ENCODE measurements at regions not wholly inside any gene's neighbourhood (a gene's known extent, or its start where the extent isn't known, plus 50 kb on each side); places are given as distances from the start of the nearest gene placed in this dataset.

DNA sequence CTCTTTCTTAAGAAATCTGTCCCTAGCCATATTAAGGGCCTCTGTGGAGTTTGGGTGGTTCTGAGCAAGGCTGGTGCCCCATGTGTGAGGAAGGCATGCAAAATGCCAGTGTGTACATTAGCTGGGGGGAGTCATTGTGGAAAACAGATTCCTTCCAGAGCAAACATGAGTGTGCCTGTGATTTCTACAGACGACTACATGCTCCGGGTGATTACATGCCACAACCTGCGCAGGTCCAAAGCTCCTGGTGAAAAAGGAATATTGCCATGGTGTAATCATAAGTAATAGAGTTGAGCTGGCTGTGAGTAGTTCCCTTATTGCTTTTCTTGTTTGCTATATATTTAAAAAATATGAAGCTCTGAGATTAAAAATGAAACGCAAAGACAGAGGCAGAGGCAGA, 102.1 kb downstream of the ACER2 start:
- CTCF ChIA-PET = interaction anchor here (0.6 to 1.2 kb wide), 3 partner anchors 52 to 1499 kb away, joined by 3 to 4 read pairs (median 4); no protein-coding TSS in a partner anchor
- in situ Hi-C loops (cut with MboI) = no loop called here

More for the DNA sequence above, 102.1 kb downstream of the ACER2 start:
- ATAC-seq (no peak), FAIRE-seq (no peak), DNase-seq (ENCODE audit: low read depth, low spot score) (no peak)
- Histone ChIP-seq H4K20me1 (ENCODE audit: control insufficient read depth, insufficient read depth) (no peaks in the 10 kb centered on the region), H3K4me3 (no peak overlapping the region), H3K27me3 (replicated peaks in 1 of 2; ENCODE audit: control insufficient read depth in 2 of 2, insufficient read depth in 2 of 2, low read length in 1 of 2) (peaks cover 0 to 2% of the 10 kb centered on the region in 2 experiments; a peak in 1 of 4 replicates), H3K4me1 (ENCODE audit: control insufficient read depth, insufficient read depth, low read length) (no peaks in the 10 kb centered on the region), H3K9me3 (replicated peaks; ENCODE audit: control insufficient read depth, insufficient read depth, low read length) (no peaks in the 10 kb centered on the region), H3K4me2 (ENCODE audit: control insufficient read depth, insufficient read depth) (no peak overlapping the region), H2AFZ (ENCODE audit: control insufficient read depth, low read depth, low read length) (no peak overlapping the region), H3K79me2 (ENCODE audit: control insufficient read depth, insufficient read depth, low read length) (no peaks in the 10 kb centered on the region), H3K36me3 (ENCODE audit: control insufficient read depth in 2 of 2, insufficient read depth in 2 of 2, low read length in 1 of 2) (no peaks in the 10 kb centered on the region), H3K9ac (ENCODE audit: control insufficient read depth, insufficient read depth, low read length) (no peak overlapping the region), H3K27ac (ENCODE audit: control insufficient read depth, insufficient read depth) (no peak overlapping the region)
- ChIA-PET SMC1A (ENCODE audit: uncharacterized antibody, unreplicated experiment) (no interaction called here), RAD21 (ENCODE audit: unreplicated experiment) (no interaction called here), POLR2A (no interaction called here)
- intact Hi-C loops (cut with micrococcal nuclease; ENCODE audit: unreplicated experiment) = no loop called here
- BruUV-seq (replicated peaks) = no TSS peak
- 38% methylated on average over 4 of the region's 4 CpGs for WGBS (ENCODE audit: insufficient coverage, insufficient replicate concordance, low lambda C conversion rate, missing lambda C conversion rate)
- TF ChIP-seq TARDBP (IDR thresholded peaks at IDR 0.05; ENCODE audit: borderline replicate concordance) (no peak), POLR2A (IDR thresholded peaks at IDR 0.05; ENCODE audit: low read depth, low read length) (no peak), POLR2AphosphoS2 (IDR thresholded peaks at IDR 0.05; ENCODE audit: low read depth, low read length) (no peak), CBFB (IDR thresholded peaks at IDR 0.05; ENCODE audit: low read depth) (no peak), MEF2B (IDR thresholded peaks at IDR 0.05; ENCODE audit: partially characterized antibody, poor library complexity, severe bottlenecking) (no peak), REST (IDR thresholded peaks at IDR 0.05; ENCODE audit: low read depth, low read length) (no peak), ZNF24 (IDR thresholded peaks at IDR 0.05) (no peak), ZNF274 (IDR thresholded peaks at IDR 0.05; ENCODE audit: insufficient read depth, insufficient read length) (no peak), SIX5 (IDR thresholded peaks at IDR 0.05; ENCODE audit: low read depth, low read length, severe bottlenecking) (no peak), NR2F1 (conservative IDR thresholded peaks at IDR 0.05) (no peak), RAD51 (IDR thresholded peaks at IDR 0.05) (no peak), EP300 (IDR thresholded peaks at IDR 0.05; ENCODE audit: borderline replicate concordance in 1 of 2, control insufficient read depth in 1 of 2, low read depth in 2 of 2, low read length in 2 of 2) (no peak), TCF12 (IDR thresholded peaks at IDR 0.05; ENCODE audit: low read depth, low read length) (no peak), KAT2A (conservative IDR thresholded peaks at IDR 0.05; ENCODE audit: control insufficient read depth, low read depth, low read length) (no peak), PAX5 (IDR thresholded peaks at IDR 0.05; ENCODE audit: borderline replicate concordance, low read depth, low read length) (no peak), GABPA (IDR thresholded peaks at IDR 0.05; ENCODE audit: low read depth) (no peak), RAD21 (IDR thresholded peaks at IDR 0.05; ENCODE audit: insufficient read depth, low read depth, low read length) (no peak)
- TF ChIP-seq, protein P1, sequence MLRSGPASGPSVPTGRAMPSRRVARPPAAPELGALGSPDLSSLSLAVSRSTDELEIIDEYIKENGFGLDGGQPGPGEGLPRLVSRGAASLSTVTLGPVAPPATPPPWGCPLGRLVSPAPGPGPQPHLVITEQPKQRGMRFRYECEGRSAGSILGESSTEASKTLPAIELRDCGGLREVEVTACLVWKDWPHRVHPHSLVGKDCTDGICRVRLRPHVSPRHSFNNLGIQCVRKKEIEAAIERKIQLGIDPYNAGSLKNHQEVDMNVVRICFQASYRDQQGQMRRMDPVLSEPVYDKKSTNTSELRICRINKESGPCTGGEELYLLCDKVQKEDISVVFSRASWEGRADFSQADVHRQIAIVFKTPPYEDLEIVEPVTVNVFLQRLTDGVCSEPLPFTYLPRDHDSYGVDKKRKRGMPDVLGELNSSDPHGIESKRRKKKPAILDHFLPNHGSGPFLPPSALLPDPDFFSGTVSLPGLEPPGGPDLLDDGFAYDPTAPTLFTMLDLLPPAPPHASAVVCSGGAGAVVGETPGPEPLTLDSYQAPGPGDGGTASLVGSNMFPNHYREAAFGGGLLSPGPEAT (IDR thresholded peaks at IDR 0.05; ENCODE audit: low read depth) = no peak
